ENCODE measurements at regions not wholly inside any gene's neighbourhood (a gene's known extent, or its start where the extent isn't known, plus 50 kb on each side); places are given as distances from the start of the nearest gene placed in this dataset.
A peak's percentile ranks its signal among the peaks of the same experiment; 100 is the strongest.
"Not testable (repeated sequence)": the region's sequence is repeated elsewhere in the genome, so short reads cannot be mapped to it uniquely, and the experiment has no call there.

DNA sequence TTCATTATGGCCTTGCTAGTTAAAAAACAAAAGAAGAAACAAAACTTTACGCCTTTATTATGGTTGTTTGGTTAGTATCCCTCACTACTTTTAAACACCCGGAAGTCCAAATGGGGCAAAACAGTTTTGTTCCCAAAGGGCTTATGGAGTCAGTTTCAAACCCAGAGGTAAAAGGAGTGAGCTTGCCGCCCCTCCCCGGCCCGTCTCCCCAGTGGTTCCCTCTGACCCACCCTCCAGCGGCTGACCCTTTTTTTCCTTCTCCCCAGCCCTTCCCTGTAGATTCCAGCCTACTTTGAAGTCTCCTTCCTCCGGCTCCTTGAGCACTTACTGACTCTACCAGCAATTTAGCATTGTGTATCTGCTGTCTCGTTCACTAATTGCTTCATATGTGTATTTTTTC lies 209.2 kb downstream of the ICOS start:
- no peak for DNase-seq

DNA sequence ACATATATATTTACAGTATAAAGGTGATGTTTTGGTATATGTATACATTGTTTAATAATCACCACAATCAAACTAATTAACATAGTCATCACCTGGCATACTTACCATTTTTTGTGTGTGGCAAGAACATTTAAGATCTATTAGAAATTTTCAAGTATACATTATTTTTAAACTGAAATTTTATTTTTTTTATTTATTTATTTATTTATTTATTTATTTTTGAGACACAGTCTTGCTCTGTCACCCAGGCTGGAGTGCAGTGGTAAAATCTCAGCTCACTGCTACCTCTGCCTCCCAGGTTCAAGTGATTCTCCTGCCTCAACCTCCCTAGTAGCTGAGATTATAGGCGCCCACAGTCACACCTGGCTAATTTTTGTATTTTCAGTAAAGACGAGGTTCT lies 210.5 kb downstream of the ICOS start:
- not testable (repeated sequence) for DNase-seq

DNA sequence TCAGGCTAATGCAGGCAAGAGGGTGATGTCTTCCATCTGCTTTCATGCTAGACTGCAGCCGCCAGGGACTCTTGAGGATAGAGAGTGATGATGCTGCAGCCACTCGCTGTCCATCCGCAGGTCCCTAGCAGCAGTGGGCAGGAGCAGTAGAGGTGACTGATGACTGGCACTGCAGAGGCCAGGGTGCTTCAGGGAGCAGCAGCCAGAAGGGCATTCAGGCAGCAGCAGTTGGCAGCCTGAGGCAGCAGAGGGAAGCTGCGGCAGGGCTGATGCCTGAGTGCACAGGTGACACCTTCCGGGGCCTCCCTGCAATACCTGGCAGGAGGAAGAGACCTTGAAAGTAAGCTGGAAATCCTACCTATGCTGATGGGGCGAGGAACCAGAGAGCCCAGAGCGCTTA lies 214.2 kb downstream of the ICOS start:
- DNase-seq, result no peak

DNA sequence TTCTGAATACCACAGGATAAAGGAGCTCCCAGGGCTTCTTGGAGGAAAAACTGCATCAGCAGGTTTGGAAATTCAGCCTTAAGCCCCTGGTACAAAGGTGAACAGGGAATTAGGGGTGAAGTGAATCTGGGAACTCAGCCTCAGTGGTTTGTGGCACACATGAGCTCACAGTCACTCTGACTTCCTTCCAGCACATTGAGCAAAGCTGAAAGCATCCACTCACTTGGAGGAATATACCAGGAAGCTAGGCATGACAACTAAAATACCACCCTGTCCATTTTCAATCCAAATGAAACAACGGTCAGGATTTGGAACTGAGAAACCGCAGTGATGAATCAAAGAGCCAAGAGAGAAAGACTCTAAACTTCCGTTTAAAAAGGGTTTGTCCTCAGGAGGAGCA lies 216.1 kb downstream of the ICOS start:
- no peak for DNase-seq

DNA sequence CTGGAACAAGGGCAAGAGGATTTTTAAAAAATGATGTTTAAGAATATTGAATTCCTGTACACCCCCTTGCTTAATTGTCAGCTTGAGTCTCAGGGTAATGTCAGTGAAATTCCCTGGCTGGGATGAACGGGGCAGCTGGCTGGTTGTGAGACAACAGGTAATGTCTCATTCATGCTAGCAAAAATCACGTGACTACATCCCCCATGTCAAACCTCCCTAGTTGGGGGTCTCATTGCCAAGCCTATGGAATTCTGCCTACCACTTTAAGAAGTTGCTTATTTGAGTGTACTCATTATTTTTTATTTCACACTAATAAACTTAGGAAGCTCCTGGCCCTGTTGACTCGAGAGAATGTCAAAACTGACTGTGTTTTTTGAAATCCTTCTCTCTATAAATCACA lies 218.3 kb downstream of the ICOS start:
- no peak for DNase-seq

DNA sequence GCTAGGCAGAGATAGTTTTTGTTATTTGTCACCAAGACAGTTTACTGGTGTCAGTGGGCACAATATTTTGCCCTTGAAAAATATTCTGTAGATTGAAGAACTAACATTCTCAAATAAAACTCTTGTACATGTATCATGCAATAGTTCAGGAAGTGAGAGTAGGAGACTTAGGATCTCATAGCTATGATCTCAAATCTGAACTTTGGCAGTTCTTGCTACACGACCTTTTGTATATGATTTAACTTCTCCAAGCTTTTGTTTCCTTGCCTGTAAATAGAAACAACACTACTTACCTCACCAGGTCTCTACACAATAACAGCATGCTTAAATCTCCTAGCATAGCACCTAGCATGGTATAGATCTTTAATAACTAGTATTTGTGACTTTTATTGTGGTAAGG lies 219.9 kb downstream of the ICOS start:
- DNase-seq, result no peak

DNA sequence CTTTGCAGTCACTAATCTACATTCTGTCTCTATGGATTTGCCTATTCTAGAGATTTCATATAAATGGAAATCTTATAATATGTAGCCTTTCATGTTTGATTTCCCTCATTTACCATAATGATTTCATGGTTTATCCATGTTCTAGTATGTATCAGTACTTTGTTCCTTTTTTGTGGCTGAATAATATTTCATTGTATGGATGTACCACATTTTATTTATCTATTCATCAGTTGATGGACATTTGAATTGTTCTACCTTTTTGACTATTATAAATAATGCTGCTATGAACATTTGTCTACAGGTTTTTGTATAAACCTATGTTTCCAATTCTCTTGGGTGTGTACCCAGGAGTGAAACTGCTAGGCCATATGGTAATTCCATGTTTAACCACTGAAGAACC lies 221.1 kb downstream of the ICOS start:
- no peak for DNase-seq

DNA sequence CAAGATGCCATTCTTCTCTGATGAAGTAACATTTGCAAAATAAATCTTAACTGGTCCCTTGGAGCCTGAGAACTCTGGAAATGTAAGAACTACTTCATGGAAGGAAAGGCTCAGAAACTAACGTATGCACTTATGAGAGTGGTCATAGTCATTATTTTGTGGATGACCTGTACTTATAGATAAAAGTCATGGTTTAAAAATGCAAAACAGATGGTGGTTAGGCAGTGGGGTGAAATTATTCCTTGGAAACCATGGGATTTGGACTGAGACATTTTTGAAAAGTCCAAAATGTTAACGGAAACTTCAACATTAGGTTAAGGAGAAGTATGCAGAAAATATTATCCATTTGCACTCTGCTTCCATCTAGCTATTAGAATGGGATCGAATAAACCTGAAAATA lies 223.0 kb downstream of the ICOS start:
- no peak for DNase-seq

DNA sequence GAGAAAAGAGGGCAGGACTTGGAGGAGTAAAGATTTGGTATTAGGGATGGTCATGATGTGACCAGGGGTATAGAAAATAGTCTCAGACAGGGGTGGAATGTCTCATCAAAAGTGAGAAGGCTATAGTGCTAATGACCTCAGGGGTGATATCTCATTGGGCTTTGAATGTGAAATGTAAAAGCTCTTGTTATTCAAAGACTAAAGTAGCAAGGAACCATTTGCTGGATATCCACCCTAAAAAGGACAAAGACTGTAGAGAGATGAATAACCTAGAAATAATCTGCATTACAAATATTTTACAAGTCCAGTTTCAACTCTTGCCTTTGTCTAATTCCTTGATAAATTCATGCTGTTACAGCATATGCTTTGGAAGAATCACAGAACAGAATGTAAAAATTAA lies 224.4 kb downstream of the ICOS start:
- no peak for DNase-seq

DNA sequence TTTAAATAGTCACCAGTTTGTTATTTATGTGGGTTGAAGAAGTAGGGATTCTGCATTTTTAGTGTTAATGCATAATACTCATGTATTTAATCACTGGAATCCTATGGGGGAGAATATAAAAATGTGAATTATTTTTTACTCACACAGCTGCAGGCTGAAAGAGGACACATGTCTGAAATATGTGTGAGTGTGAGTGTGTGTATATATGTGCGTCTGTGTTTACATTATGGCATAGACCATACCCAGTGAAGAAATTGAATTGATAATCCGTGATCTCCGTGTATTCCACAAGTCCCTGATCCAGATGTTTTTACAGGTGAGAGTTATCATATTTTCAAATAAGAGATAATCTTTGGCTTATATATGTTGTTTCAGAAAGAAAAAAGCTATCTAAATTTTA lies 225.3 kb downstream of the ICOS start:
- no peak for DNase-seq

DNA sequence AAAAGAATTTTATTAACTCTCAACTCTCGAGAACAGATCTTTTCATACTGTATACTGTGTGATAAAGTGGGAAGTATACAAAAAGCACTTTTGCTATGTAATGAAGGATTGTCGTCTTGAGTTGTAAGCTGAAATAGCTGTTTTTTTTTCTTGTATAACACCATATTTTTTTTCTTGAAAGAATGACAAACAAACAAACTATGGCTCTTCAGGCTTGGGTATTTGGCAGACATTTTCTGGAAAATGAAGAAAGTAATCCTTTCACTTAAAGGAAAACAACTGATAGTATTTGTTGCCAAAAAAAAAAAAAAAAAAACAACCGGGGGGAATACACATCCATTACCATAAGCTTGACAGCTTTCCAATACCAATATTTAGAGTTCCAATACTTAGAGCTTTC lies 230.4 kb downstream of the ICOS start:
- DNase-seq, result no peak

DNA sequence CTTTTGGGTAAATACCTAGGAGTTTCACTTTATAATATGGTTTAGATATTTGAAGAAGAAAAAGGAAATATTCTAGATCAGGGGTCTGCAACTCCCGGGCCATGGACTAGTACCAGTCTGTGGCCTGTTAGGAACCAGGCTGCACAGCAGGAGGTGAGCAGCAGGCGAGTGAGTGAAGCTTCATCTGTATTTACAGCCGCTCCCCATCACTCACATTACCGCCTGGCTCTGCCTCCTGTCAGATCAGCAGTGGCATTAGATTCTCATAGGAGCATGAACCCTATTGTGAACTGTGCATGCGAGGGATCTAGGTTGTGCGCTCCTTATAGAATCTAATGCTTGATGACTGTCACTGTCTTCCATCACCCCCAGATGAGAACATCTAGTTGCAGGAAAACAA lies 231.1 kb downstream of the ICOS start:
- not testable (repeated sequence) for DNase-seq

DNA sequence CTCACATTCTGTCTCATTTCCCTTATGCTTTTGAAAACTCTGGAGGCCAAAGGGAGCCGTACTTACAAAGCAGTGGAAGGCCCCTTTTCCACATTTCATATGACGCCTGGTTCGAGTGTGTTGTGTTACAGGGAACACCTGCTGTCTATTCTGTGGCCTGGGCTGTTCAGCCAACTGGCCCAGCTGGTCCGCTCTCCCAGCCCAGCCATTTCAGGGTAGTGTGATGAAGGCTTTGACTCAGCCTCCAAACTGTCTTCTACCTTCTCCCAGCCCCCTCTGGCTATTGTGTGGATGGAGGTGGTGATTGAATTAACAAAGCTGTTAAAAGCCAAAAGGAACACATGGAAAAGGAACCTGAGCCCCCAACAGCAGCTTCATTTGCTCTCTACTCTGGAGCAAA lies 233.8 kb downstream of the ICOS start:
- no peak for DNase-seq

DNA sequence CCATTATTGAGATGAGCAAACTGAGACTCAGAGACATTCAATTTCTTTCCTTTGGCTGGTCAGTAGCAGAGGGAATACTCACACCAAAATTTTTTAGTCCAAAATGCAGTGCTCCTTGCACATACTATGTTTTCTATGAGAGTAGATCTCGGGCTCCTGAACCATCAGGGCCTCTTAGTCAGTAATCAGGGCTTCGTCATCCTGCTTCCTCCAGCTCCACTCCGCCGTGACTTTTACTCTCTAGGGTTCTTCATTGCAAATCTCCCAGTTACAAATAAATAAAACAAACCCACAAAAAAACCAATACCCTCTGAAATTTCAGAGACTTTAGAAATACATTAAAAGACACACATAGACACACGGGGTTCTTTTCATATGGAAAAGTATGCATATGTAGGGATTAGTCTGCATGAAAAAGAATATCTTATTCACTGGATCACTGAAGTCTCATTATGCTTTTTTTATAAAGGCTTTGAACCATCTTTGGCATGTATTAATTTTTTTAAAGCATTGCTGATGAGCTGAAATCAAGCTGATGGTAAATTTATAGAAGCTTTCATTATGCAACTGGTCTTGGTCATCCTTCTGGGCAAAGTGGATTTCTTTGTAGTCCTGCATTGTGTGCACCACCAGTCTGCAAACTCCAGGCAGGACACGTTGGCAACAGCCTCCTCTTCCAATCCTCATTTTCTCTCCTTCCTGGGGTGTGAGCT lies 235.0 kb downstream of the ICOS start:
- DNase-seq, result no peak

DNA sequence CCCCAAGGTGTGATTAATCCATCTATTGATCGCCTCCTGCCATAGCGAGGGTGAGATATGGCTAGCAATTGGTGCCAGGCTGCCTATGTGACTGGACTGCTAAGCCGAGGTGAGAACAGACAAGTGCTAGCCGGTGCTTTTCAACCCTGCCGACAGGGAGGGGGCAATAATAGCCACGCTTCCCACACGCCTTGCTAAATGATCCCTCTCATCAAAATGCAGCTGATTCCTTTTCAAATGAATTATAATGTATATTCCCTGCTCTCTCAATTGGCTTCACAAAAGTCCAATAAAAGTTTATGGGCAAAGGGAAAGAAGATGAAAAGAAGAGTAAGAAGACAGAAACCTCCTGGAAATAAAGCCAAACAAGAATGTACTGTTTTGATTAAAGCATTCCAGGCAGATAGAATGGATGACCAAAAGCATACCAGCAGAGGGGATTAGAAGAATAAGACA lies 235.6 kb downstream of the ICOS start:
- DNase-seq, result no peak

DNA sequence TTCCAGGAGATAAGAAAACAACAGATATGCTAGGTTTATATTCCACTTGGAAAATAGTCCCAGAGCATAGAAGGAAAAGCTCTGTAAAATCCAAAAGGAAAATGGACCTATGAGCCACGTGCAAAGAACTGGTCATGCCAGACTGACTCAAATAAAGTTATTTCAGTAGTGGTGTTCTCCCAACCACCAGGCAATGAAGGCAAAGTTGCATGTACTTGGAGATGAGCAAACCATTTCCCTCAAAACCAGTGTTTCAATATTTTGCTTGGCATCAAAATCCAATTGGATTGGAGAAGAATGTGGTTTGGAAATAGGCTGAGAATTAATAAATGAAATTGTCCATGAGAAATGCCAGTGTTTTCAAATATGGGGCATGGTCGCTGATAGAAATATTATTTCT lies 237.5 kb downstream of the ICOS start:
- no peak for DNase-seq

DNA sequence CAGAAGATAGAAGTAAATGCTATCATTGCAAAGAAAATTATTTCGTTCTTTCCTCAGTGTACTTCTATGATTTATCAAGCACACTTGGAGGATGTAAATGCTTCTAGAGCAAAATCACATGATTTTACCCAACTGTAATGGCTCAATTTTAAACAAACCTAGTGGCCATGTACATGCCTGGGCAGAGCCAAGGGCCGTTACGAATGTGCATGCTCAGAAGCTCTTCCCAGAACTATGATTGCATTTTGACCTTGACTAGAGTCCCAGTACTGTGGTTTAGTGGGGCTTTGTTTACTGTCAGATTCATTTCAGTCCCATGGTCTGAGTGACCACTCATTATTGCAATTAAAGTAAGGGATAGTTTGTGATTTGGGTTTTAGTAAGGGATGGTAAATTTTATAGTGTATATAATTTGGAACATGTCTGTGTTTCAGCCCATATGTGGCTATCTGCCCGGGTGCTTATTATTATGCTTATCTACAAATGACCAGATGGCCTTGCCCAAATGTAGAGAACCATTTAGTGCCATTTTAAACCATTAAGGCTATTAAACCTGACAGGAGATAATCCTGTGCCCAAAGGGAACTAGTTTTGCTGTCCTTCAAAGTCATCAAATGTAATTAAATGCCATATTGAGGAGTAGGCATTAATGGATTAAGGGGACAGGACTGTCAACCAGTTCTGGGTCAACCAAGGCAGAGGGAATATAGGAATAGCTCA lies 239.1 kb downstream of the ICOS start:
- DNase-seq, result no peak

DNA sequence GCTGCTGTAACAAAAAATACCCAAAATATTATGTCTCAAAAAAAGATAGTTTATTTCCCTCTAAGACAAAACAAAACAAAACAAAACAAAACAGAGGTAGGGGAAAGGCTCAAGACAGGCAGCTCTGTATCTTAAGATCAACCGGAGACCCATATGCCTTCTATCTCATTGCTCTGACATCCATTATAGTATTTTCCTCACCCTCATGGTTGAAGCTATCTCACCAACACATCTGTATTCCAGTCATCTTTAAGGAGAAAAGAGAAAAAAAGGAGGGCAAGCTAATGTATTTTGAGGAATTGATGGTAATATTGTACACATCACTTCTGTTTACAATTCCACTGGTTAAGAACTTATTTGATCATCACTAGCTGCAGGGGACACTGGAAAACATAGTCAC lies 239.7 kb downstream of the ICOS start:
- no peak for DNase-seq

DNA sequence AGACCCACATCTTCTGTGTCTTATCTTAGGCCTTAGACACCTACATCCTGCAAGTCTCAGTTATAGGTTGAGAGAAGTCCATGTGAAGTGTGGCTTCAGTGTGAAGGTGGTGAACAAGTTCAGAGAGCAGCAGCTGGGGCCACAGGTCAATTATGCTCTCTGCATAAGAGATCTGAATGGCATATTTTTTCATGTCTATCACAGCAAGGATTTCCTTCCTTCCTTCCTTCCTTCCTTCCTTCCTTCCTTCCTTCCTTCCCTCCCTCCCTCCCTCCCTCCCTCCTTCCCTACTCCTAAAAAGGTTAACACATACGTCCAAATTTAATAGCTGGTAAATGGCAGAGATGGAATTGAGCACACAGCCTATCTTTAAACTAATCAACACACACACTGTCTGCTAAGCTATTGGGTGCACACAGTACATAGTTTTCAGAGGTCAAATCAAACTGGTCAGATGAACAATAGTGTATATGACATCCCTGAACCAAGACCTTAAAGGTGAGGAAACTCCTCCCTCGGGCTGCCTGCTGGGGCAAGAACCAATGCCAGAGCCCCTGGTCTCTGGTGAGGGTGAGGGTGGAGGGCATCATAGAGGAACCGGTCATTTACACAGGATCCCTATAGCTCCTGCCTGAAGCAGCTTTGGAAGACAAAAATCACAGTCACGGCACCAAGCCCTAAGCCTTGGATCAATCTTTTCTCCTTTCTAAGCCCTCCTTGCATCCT lies 240.9 kb downstream of the ICOS start:
- no peak for DNase-seq

DNA sequence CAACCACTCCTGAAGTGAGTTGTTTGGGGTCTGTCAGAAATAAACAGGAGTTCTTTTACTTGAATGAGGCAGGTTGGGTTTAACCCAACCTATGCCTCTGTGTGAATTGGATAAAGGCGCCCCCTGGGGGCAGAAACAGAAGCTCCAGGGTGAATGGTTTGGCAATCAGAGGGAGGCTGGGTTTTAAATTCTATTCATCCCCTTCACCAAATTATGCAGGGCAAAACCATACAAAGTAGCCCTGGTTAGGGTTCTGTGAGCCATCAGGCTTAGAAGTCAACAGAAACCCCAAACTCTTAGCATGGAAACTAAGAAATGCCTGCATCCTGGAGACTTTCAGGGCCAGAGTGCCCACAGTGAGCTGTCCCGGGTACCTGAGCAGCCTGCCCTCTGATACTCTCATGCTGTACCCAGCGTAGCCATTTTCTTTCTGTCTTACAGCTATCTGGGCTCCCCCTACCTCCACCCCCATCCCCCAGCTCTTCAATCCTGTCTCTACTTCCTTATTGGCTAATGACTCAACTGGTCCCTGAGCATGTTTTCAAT lies 241.5 kb downstream of the ICOS start:
- DNase-seq, result peak; percentile 31 to 63 (median 48)

DNA sequence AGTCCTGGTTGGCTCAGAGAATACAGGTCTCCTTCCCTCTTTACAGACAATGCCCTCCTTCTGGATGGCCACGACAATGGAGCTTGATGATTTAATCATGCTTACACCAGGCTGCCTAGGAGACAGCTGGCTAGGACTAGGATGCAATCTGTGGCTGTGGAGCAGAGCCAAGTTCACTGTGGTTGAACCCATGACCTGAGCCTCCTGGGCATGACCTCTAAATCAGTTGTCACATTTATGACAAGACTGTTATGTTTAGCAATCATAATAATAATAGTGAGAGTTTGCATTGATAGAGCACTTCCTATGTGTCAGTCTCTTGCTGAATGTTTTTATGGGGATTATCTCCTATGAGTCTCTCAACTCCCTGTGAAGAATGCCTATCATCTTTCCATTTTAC lies 244.1 kb downstream of the ICOS start:
- no peak for DNase-seq

DNA sequence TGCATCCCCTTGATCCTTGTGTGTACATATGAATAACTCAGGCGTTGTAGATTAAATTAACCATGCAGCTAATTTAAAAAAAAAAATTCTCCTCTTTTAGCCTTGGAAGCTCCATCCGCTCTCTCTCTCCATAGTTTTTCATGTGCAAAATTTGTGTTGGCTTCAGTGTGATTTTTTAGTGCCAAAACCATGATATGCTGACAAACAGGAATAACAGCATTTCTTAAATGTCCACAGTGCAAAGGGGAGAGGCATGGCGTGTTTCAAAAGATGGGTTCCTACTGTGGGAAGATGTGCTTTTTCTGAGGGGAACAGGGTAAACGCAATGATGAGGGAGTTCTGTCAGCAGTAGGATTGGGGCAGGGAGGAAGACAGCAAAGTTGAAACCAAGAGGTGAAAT lies 247.0 kb downstream of the ICOS start:
- no peak for DNase-seq

DNA sequence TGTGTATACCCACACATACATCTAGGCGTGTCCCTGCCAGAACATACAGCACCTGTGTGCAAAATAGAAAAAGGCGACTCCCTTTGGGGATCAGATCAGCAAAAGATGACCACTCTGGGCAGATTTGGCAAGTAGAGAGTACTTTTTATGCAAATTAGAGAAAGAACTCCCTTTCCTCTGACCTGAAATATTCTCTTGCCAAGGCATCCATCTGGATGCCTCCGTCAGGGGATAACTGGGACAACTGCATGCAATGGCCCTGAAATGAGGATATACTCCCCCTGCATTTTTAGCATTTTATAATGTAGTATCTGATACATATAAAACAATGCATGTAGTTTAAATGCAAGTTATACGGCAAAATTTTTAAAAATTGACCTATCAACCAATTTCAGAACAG lies 247.7 kb downstream of the ICOS start:
- DNase-seq, result no peak
